SK-N-SH (cell line): ENCODE measurements at regions not wholly inside any gene's neighbourhood (a gene's known extent, or its start where the extent isn't known, plus 50 kb on each side); places are given as distances from the start of the nearest gene placed in this dataset.

Source experiments
- CTCF ChIA-PET: fragments of 300-600, 350-600 bp; formaldehyde crosslinking; extraction: SDS; loops from one replicate; lab custom pipeline; 2021; lab: Yijun Ruan, JAX
- POLR2A ChIA-PET: fragments of 350-600 bp; sonication (Branson Sonifier 250); formaldehyde crosslinking; extraction: SDS; loops from one replicate; lab custom pipeline; 2020; ENCODE audit warnings: antibody characterized with exemption, inconsistent platforms; lab: Yijun Ruan, JAX
- DNase-seq: peaks from one replicate; pipeline ENCODE4 v3.0.0; 2012
- H2AFZ ChIP-seq: fragments of 200-600 bp; sonication (generic); 2 replicates; pipeline ENCODE4 v1.8.1; 2016; ENCODE audit warnings: antibody characterized with exemption, mild to moderate bottlenecking, low read depth
- H3F3A ChIP-seq: fragments of 200-600 bp; sonication (generic); replicated peaks from 2 replicates; pipeline ENCODE3; 2016; ENCODE audit warnings: antibody characterized with exemption, mild to moderate bottlenecking; ENCODE audit not compliant: insufficient read depth
- H3K27ac ChIP-seq, 2 experiments: fragments of 200-500 bp in 1 of 2; fragments of 200-600 bp in 1 of 2; sonication (Bioruptor generic) in 1 of 2; sonication (generic), shearing (Covaris generic) in 1 of 2; 2 replicates each; pipeline versions ENCODE4 v1.5.1 to v1.6.1; 2014 to 2016; ENCODE audit warnings: low read depth in 2 of 2, inconsistent platforms in 1 of 2, low read length in 1 of 2, mild to moderate bottlenecking in 1 of 2, mixed read lengths in 1 of 2
- H3K27me3 ChIP-seq: fragments of 200-600 bp; sonication (generic), shearing (Covaris generic); 2 replicates; pipeline ENCODE4 v1.6.1; 2016; ENCODE audit warnings: mixed run types; ENCODE audit not compliant: insufficient read depth
- H3K36me3 ChIP-seq, 2 experiments: fragments of 200-500 bp in 1 of 2; fragments of 200-600 bp in 1 of 2; sonication (Bioruptor generic) in 1 of 2; sonication (generic) in 1 of 2; replicated peaks in 1 of 2; 2 replicates each; pipeline versions ENCODE3 to v1.5.1; 2014 to 2016; ENCODE audit warnings: low read length in 1 of 2, mild to moderate bottlenecking in 1 of 2; ENCODE audit not compliant: insufficient read depth in 2 of 2, control insufficient read depth in 1 of 2
- H3K4me1 ChIP-seq, 2 experiments: fragments of 200-500 bp in 1 of 2; fragments of 200-600 bp in 1 of 2; sonication (Bioruptor generic) in 1 of 2; sonication (generic), shearing (Covaris generic) in 1 of 2; 2 replicates each; pipeline versions ENCODE4 v1.5.1 to v1.6.1; 2014 to 2016; ENCODE audit warnings: low read depth in 1 of 2, low read length in 1 of 2, mixed run types in 1 of 2; ENCODE audit not compliant: insufficient read depth in 2 of 2, control insufficient read depth in 1 of 2
- H3K4me2 ChIP-seq: fragments of 200-600 bp; sonication (generic), shearing (Covaris generic); 2 replicates; pipeline ENCODE4 v1.6.1; 2017; ENCODE audit warnings: mixed run types
- H3K4me3 ChIP-seq, 2 experiments: fragments of 200-500 bp in 1 of 2; fragments of 200-600 bp in 1 of 2; sonication (Bioruptor generic) in 1 of 2; sonication (generic), shearing (Covaris generic) in 1 of 2; 2 replicates each; pipeline versions ENCODE4 v1.5.1 to v1.8.1; 2014 to 2016; ENCODE audit warnings: low read depth in 2 of 2, inconsistent platforms in 1 of 2, low read length in 1 of 2, mild to moderate bottlenecking in 1 of 2, mixed read lengths in 1 of 2, moderate library complexity in 1 of 2
- H3K79me2 ChIP-seq: fragments of 200-600 bp; sonication (generic); 2 replicates; pipeline ENCODE4 v1.8.1; 2017; ENCODE audit warnings: mild to moderate bottlenecking; ENCODE audit not compliant: insufficient read depth
- H3K9ac ChIP-seq: fragments of 200-600 bp; sonication (generic); 2 replicates; pipeline ENCODE4 v1.6.1; 2017; ENCODE audit warnings: mixed run types
- H3K9me2 ChIP-seq: fragments of 200-600 bp; sonication (generic); 2 replicates; pipeline ENCODE4 v1.6.1; 2017; ENCODE audit warnings: mixed run types
- H3K9me3 ChIP-seq: fragments of 200-600 bp; sonication (generic); 2 replicates; pipeline ENCODE4 v1.6.1; 2017; ENCODE audit warnings: mixed run types, mild to moderate bottlenecking, moderate library complexity
- H4K20me1 ChIP-seq: fragments of 200-600 bp; sonication (generic); 2 replicates; pipeline ENCODE4 v1.6.1; 2017; ENCODE audit warnings: mild to moderate bottlenecking, mixed run types; ENCODE audit not compliant: insufficient read depth
- CTCF ChIP-seq: fragments of 200-600 bp; sonication (generic); IDR thresholded peaks from 2 replicates; pipeline ENCODE4 v1.6.1; 2017; ENCODE audit warnings: antibody characterized with exemption, mild to moderate bottlenecking, moderate library complexity
- FOXJ3 ChIP-seq: sonication (generic); formaldehyde crosslinking; IDR thresholded peaks from 2 replicates; pipeline ENCODE4 v1.5.1; 2020; ENCODE audit warnings: mild to moderate bottlenecking, missing genetic modification reagents
- IRF3 ChIP-seq: fragments of 150-350 bp; IDR thresholded peaks from 2 replicates; pipeline ENCODE4 v1.6.1; 2016; ENCODE audit warnings: mild to moderate bottlenecking, low read depth, low read length
- NFIC ChIP-seq: IDR thresholded peaks from 2 replicates; pipeline ENCODE4 v1.4.0; 2012; ENCODE audit warnings: borderline replicate concordance
- NRF1 ChIP-seq: IDR thresholded peaks from 2 replicates; pipeline ENCODE4 v1.6.1; 2012; ENCODE audit warnings: low read depth, mild to moderate bottlenecking, low read length
- PBX3 ChIP-seq: IDR thresholded peaks from 2 replicates; pipeline ENCODE4; 2012
- RFX5 ChIP-seq: IDR thresholded peaks from 2 replicates; pipeline ENCODE4 v1.6.1; 2012; ENCODE audit warnings: mild to moderate bottlenecking, improper control_type of control experiment, low read length
- TAF1 ChIP-seq: IDR thresholded peaks from 2 replicates; pipeline ENCODE4 v1.6.1; 2012; ENCODE audit warnings: low read depth, mild to moderate bottlenecking, low read length, moderate library complexity, borderline replicate concordance
- TCF12 ChIP-seq: IDR thresholded peaks from 2 replicates; pipeline ENCODE4 v1.4.0; 2012
- YY1 ChIP-seq: IDR thresholded peaks from 2 replicates; pipeline ENCODE4 v1.4.0; 2012; ENCODE audit warnings: low read depth, mild to moderate bottlenecking
- WGBS: methylation state at CpG from one replicate; pipeline ENCODE4 v1.1.6; 2017; ENCODE audit warnings: low lambda C conversion rate; 5-methylcytosine and 5-hydroxymethylcytosine counted together

- Histone ChIP-seq H3K4me2 (no peak overlapping the region), H3K9ac (no peak overlapping the region), H3K4me3 (no peak overlapping the region), H3F3A (no peaks in the 10 kb centered on the region), H3K27me3 (no peaks in the 10 kb centered on the region), H3K9me2 (no peaks in the 10 kb centered on the region), H3K79me2 (no peaks in the 10 kb centered on the region), H2AFZ (no peak overlapping the region), H3K27ac (no peak overlapping the region), H3K9me3 (no peaks in the 10 kb centered on the region), H4K20me1 (no peaks in the 10 kb centered on the region), H3K36me3 (no peaks in the 10 kb centered on the region), H3K4me1 (no peaks in the 10 kb centered on the region)
- no peak for TF ChIP-seq YY1
- no peak for TF ChIP-seq TCF12
- no peak for TF ChIP-seq NRF1
- ChIA-PET POLR2A (no interaction called here), CTCF (no interaction called here)
- 56% methylated on average over 1 of the region's 1 CpG for WGBS
- no peak for DNase-seq
Observed at GRCh38 chr2:145906354-145906753, 1386.4 kb upstream of the ZEB2 start.

- Histone ChIP-seq H3K9me3 (no peaks in the 10 kb centered on the region), H3K9me2 (no peaks in the 10 kb centered on the region), H2AFZ (no peak overlapping the region), H3K27ac (no peak overlapping the region), H3K4me2 (no peak overlapping the region), H4K20me1 (no peaks in the 10 kb centered on the region), H3K9ac (no peak overlapping the region), H3K4me1 (no peaks in the 10 kb centered on the region), H3K79me2 (no peaks in the 10 kb centered on the region), H3K36me3 (no peaks in the 10 kb centered on the region), H3K27me3 (no peaks in the 10 kb centered on the region), H3F3A (no peaks in the 10 kb centered on the region), H3K4me3 (no peak overlapping the region)
- WGBS: 24% methylated on average over 1 of the region's 1 CpG
- DNase-seq: no peak
- CTCF ChIA-PET: no interaction called here
- no peak for TF ChIP-seq IRF3
- TF ChIP-seq NFIC: no peak
- TF ChIP-seq FOXJ3 (CRISPR knock-in tag): no peak
- TF ChIP-seq NRF1: no peak
- no peak for TF ChIP-seq CTCF
- no peak for TF ChIP-seq PBX3
- no peak for TF ChIP-seq RFX5
- TF ChIP-seq TAF1: no peak
- no peak for TF ChIP-seq TCF12
- POLR2A ChIA-PET: no interaction called here
Observed at GRCh38 chr2:145905371-145905770, 1385.5 kb upstream of the ZEB2 start.
